GM21717 (cell line): ENCODE measurements at regions not wholly inside any gene's neighbourhood (a gene's known extent, or its start where the extent isn't known, plus 50 kb on each side); places are given as distances from the start of the nearest gene placed in this dataset.
"Not testable (repeated sequence)": the region's sequence is repeated elsewhere in the genome, so short reads cannot be mapped to it uniquely, and the experiment has no call there.

Experiments used
- ATAC-seq: cut with Tn5 transposase; IDR thresholded peaks from one replicate; pipeline ENCODE4 v1.9.1; 2021; ENCODE audit warnings: mild to moderate bottlenecking, moderate library complexity; ENCODE audit not compliant: unreplicated experiment

DNA sequence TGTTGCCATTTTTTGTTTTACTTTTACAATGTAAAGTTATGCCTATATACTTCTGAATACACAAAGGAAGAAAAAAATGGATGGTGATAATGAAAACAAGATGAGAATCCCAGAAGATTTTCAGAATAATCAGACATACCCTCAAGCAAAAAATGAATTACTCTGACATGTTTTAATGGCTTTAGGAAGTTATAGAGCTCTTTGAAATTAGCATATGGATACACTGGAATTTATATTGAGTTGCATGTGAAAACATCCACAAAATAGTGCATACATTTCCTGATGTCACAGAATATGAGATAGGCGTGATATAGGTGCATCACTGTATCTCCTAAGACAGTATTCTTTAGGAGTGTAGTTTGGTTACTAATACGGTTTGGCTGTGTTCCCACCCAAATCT lies 351.3 kb downstream of the SLC7A11 start:
- no peak for ATAC-seq

DNA sequence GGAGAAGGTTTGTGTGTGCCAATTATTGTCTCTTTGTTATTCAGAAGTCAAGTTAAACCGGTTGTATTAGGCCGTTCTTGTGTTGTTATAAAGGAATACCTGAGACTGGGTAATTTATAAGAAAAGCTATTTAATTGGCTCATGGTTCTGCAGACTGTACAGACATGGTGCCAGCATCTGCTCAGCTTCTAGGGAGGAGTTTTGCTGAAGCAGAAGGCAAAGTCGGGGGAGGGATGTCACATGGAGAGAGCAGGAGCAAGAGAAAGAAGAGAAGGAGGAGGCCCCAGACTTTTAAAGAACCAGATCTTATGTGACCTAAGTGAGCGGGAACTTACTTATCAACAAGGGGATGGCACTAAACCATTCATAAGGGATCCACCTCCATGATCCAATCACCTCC lies 349.3 kb upstream of the PCDH18 start:
- no peak for ATAC-seq

DNA sequence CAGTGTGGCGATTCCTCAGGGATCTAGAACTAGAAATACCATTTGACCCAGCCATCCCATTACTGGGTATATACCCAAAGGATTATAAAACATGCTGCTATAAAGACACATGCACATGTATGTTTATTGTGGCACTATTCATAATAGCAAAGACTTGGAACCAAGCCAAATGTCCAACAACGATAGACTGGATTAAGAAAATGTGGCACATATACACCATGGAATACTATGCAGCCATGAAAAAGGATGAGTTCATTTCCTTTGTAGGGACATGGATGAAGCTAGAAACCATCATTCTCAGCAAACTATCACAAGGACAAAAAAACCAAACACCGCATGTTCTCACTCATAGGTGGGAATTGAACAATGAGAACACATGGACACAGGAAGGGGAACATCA lies 335.8 kb upstream of the PCDH18 start:
- ATAC-seq = not testable (repeated sequence)

DNA sequence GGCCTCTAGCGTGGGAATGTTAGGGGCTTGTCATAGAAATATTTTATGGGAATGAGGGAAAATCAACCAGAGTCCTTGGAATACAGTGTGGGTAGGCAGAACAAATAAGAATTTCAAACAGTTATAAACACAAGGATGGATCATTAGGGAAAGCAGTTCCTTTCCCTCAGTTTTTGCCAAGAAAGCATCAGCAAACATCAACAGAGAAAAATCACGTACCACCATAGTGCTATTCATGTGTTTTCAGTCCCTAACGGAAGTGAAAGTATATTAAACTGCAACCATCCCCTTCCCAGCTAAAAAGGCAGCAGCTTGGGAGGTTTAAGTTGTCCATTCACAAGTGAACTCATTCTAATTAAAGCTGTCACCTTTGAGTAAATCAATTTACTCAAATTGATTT lies 334.4 kb upstream of the PCDH18 start:
- no peak for ATAC-seq

DNA sequence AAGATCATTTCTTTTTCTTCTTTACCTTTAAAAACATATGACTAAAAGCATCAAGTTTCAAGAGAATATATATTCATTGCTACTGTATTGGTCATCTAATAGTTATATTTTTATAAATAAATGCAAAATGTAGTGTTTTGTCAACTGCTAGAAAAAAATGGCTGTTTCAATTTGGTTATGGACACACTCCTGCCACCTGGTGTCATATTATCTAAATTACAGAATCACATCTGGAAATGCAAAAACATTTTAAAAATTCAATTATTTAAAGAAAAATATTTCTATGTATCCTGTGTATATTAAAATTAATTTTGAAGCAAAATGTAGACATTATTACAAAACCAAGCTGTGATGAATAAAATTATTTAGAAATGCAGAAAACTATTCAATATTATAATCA lies 329.4 kb upstream of the PCDH18 start:
- no peak for ATAC-seq

DNA sequence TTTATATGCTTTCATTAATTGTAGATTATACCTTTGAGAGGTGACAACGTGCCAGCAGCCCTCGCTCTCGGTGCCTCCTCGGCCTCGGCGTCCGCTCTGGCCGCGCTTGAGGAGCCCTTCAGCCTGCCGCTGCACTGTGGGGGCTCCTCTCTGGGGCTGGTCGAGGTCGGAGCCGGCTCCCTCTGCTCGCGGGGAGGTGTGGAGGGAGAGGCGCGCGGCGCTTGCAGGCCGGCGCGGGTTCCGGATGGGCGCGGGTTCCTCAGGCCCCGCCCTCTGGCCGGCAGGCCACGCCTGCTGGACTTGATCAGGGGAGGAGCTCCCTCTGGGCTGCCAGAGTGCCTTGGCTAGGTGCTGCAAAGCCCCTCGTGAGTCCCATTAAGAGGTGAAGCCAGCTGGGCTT lies 321.1 kb upstream of the PCDH18 start:
- ATAC-seq = no peak

DNA sequence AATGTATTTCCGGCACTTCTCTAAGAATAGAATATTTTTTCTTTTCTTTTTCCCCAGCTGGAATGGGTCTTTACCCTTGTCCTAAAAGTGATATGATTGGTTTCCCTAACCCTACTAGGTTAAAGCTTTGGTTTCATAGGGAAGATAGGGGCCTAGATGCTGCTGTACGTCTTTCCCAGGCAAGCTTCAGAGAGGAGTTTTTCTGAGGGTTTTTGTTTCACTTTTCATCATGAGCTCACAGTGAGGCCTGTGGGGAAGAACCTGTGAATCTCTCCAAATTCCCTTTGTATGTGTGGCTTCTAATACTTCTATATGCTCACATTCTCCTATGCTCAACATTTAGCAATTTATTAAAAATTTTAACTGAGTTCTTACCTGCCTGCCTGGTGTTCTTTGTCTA lies 320.0 kb upstream of the PCDH18 start:
- no peak for ATAC-seq

DNA sequence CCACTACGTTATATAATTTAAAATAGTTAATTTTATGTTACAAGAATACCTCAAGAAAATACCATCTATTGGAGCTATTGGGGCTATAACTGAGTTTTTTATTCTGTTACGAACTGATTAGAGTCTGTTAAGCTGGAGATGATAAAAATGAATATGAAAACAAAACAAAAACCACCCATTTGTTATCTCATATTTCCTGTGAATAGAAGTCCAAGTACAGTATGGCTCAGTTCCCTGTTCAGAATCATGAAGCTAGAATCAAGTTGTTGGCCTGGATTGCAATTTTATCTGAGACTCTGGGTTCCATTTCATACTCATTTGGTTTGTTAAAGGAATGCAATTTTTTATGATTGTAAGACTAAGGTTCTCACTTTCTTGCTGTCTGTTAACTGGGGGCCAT lies 319.1 kb upstream of the PCDH18 start:
- no peak for ATAC-seq

DNA sequence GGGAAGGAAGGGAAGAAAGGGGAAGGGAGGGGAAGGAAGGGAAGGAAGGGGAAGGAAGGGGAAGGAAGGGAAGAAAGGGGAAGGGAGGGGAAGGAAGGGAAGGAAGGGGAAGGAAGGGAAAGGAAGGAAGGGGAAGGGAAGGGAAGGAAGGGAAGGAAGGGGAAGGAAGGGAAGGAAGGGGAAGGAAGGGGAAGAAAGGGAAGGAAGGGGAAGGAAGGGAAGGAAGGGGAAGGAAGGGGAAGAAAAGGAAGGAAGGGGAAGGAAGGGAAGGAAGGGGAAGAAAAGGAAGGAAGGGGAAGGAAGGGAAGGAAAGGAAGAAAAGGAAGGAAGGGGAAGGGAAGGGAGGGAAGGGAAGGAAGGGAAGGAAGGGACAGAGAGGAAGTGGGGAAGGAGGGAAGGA lies 295.7 kb upstream of the PCDH18 start:
- ATAC-seq = not testable (repeated sequence)

DNA sequence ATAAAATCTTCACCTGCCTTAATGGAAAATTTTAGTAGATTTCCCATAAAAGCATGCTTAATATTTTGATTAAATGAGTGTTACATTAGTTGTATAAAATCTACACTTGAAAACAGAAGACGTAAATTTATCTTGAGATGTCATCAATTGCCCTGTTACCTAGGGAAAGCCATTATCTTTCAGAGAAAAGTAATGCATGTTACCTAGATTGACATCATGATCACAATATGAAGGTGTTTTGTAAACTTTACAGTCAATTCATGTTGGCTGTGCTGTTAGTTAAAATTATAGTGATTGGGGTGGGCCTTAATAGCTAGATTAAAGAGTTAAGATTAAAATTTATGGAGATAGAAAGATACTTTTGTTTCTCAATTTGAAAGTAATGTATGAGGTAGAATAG lies 293.2 kb upstream of the PCDH18 start:
- no peak for ATAC-seq

DNA sequence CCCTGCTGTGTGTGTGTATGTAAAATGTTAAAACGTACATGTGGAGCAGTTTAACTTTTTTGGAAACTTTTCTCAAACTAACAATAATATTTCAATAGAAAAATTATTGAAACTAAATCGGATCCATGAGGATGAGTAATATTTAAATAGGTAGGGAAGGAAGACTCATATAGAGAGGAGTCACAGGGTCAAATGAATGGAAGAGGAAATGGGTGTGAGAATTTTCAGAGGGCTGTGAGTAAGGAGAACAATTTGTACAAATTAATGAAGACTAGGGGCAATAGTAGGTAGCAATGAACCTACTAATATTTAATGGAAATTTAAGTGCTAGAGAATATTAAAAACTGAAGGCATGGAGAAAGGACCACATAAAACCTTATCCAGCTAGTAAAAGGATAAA lies 290.7 kb upstream of the PCDH18 start:
- ATAC-seq = no peak

DNA sequence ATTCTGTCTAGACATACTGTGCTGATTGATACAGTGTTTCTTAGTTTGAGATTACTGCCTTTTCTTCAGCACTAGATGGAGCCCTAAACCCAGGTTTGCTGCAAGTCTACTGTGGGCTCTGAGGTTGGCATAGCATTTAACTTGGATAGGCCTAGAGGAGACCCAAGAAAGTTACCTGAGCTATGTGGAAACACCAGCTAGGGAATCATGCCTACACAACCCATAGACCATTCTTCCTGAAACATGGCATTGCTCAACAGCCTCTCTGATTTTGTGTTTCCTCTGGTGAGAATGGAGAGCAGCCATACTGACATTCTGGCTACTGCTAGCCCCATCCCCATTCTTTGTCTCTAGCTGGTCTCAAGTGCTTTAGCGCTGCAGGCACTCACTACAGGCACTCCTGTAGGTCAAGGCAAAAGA lies 287.7 kb upstream of the PCDH18 start:
- peak; percentile 85 for ATAC-seq

DNA sequence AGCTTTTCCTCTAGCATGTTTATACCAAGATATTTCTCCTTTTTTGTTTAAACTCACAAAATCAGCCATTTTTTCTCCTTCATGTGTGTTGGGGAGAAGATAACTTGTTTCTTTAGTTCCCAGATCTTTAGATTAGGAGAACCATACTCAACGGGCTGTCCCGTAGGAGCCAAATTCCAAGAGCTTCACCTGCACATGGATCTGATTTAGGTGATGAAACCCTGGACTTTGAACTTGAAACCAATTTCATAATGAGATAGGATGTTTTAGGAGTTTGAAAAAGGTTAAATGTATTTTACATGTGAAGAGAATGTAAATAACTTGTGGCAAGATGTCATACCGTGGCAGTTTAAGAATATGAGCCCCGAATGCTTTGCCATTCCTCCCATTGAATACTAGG lies 280.0 kb upstream of the PCDH18 start:
- no peak for ATAC-seq

DNA sequence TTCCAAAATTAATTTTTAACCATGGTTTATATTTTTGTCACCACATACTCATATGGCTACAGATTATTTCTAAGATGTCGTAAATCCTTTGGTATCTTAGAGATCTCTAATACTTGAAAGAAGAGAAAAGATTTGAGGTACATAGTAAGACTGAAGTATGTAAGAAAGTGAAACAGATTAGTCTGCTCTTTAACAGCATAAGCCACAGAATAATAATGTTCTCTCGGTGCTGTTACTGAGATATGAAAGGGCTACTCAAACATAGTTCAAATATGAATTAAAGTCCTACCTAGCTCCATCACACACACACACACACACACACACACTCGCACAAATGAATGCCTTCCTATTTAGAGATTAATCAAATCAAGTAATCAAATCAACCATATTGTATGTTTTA lies 274.1 kb upstream of the PCDH18 start:
- no peak for ATAC-seq

DNA sequence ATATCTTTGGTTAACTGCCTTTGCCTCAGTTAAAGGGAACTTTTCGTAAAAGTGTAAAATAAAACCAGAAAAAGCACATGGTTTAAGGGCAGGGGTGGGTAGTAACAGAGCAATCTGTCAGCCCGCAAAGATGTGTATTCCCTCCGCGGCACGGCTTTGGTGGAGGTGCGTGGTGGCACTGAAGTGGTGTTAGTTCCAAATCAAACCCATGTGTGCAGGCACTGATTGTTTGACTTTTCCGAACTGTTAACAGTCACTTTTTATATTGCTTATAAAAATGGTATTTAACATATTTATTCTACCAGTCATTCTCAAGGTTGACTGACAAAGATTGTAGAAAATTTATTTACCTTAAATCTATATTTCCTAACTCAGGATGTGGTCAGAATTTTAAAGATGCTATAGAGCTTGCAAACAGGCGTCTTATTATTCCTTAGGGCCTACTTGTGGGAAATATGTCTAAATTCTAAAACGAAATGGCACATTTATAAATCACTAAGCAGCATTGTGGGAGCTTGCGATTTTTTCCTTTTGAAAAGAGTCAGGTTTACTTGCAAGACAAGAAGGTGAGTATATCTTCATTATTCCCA lies 272.7 kb upstream of the PCDH18 start:
- ATAC-seq = no peak

DNA sequence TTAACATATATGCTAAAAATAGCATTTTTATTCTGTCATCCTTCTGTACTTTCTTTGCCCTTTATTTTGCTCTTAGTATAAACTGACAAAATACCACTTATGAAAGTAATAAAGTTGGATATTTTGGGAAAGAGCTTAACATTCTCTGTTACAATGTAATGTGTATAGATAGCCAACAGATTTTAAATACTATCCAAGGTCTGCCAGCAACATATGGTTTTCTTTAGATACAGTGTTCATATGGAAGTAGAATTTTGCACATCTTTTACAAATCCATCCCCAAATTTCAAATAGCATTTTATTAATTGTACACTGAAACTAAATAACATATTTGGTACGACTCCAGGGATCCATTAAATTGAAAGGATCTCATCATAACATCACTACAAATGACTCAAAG lies 268.6 kb upstream of the PCDH18 start:
- no peak for ATAC-seq

DNA sequence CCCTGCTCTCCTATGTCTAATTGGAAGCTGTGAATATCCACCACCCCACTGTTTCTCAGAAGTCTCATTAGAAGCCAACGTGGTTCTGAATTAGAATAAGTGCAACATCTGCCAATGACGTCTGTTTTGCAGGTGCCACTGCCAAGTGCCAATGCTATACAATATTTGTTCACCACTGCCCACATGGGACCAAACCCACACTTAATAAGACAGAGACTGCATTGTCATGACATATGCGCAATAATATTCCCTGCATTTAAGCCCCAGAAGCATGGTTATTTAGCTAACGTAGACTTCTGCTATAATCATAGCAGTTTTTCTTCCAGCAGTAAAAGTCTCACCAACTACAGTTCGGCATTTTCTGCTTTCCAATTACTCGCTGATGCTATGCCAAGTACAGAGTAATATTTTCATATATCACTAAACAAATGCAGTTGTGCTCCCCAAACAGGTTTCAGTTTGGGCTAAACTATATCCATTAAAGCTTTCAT lies 262.5 kb upstream of the PCDH18 start:
- ATAC-seq = no peak

DNA sequence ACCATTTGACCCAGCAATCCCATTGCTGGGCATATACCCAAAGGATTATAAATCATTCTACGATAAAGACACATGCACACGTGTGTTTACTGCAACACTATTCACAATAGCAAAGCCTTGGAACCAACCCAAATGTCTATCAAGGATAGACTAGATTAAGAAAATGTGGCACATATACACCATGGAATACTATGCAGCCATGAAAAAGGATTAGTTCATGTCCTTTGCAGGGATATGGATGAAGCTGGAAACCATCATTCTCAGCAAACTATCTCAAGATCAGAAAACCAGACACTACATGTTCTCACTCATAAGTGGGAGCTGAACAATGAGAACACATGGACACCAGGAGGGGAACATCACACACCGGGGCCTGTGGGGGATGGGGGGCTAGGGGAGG lies 257.0 kb upstream of the PCDH18 start:
- not testable (repeated sequence) for ATAC-seq

DNA sequence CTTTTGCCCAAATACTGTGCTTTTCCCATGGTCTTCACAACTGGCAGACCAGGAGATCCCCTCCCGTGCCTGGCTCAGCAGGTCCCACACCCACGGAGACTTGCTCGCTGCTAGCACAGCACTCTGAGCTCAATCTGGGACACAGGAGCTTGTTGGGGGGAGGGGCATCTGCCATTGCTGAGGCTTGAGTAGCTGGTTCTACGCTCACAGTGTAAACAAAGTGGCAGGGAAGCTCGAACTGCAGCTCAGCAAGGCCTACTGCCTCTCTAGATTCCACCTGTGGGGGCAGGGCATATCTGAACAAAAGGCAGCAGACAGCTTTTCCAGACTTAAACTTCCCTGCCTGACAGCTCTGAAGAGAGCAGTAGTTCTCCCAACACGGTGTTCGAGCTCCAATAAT lies 251.6 kb upstream of the PCDH18 start:
- ATAC-seq = not testable (repeated sequence)

DNA sequence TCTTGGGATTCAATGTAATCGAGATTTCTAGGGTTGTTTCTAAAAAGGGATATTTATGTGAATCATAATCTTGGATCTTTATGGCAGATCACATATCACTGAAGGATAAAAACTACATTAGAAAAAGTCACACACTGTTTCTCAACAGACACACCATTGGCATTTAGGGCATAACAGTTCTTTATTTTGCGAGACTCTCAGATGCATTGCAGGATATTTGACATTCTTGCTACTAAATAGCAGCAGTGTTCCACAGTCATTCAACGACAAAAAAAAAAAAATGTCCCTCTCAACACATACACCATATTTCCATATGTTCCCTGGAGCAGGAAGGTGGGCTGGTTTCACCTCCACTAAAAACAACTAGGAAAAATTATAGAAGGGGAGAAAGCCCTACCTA lies 243.4 kb upstream of the PCDH18 start:
- no peak for ATAC-seq

DNA sequence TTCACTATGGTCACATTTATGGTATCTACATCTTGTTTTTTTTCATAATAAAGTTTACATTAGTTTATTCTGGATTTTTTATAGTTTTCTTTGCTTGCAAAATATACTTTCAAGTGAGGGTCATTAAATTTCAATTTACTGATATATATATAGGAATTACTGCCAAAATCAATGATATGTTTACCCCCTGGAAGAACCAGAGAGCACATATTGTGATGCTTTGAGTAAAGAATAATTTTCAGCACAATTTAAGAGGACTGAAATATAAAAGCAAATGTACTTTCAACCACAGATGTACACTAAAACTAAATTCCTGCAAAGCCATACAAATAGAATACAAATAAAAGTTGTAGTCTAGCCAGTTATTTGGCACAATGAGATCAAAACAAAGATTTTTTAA lies 242.2 kb upstream of the PCDH18 start:
- no peak for ATAC-seq

DNA sequence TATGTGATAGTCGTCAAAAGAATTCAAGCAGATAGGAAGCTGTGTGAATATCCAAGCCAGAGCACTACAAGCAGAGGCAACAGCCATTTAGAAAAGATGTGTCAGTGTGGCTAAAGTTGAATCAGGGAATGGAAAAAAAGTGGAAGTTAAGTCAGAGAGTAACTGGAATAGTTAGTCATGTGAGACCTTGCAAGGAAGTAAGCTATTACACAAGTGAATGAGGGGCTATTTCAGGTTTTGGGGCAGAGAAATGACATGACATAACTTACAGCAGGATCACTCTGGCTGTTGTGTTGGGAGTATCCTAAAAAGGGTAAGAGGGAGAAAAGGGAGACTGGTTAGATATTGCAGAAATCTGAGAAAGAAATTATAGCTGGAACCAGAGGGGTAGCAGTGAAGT lies 236.6 kb upstream of the PCDH18 start:
- ATAC-seq = no peak

DNA sequence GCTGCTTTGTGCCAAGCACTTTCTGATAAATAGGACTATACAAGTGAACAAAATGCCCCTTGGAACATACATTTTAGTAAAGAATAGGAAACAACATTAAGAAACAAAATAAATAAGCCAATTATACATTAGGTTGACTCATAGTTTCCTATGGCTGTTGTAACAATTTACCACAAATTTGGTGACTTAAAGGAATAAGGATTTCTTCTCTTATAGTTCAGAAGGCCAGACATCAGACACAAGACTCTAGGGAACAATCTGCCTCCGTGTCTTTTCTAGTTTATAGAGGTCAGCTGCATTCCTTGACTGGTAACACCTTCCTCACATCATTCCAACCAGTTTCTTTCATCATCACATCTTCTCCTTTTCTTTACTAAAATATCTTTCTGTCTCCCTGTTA lies 235.9 kb upstream of the PCDH18 start:
- no peak for ATAC-seq
